RPMI8226 (cell line): ENCODE measurements at regions not wholly inside any gene's neighbourhood (a gene's known extent, or its start where the extent isn't known, plus 50 kb on each side); places are given as distances from the start of the nearest gene placed in this dataset.
"Not testable (repeated sequence)": the region's sequence is repeated elsewhere in the genome, so short reads cannot be mapped to it uniquely, and the experiment has no call there.

Experiments used
- DNase-seq: peaks from one replicate; pipeline ENCODE4 v3.0.0-alpha.2; 2015

DNA sequence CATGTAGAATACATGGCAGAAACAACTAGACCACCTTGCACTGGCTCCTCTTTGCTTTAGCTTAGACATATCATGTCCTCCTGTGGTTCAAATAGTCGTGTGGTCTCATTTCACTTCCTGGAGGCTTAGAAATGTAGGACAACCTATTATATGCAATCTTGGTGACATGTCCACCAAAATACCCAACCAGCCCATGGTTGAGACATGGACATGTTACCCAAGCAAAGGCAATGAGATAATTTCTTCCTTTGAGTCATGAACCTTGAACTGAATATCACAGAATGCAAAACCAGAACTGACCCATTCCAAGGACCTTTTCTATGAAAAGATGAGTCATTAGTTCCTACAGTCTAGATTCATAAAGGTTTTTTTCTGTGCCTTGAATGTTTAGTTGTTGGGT, 309.0 kb upstream of the MDFIC2 start:
- no peak for DNase-seq

DNA sequence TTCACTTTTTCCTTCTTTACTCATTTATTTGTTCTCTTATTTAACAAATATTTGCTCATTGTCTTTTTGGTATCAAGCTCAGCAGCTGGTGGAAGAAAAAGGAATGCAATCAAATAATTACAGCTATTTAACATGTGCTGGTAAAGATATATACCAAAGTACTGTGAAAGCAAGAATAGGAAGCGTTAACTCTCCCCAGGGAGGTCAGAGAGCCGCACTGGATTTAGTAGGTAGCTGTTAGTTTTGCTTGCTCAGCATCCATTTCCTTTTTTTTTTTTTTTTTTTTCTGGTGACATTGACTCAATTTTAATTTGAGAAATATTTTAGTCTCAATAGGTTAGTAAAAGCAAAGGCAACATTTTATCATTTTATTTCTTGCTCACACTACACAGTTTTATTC, 308.5 kb upstream of the MDFIC2 start:
- no peak for DNase-seq

DNA sequence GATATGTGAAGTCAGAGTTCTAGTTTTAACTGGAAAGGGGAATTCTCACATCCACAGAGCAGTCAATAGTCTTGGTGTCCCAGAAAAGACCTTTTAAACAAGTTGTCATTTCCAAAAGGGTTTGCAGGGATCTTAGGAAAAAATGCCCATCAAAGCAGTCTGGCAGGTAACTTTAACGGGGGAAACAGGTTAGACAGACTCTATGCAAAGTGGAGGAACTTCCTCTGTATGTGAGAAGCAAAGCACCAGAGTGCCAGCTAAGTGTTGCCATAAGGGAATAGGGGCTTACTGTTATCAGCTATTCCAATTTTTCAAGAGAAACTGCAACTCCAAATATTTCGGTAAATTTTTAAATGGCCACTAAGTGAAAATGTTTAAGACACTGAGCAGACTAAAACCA, 307.9 kb upstream of the MDFIC2 start:
- DNase-seq = no peak

DNA sequence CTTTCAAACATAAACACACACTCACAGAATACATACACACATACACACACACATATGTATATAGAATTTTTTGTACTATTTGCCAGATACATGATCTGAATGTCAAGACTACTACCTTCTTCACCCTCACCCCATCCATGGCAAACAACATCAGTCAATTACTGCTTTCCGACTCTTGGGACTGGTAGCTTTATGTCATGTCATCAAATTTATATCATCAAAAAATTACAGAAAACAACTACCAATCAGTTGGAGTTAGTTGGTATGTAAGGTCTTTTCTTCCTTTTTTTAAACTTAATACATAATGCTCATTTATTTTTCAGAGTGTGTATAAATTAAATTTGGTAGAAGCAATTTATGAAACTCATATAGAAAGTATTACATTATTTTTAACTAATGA, 305.7 kb upstream of the MDFIC2 start:
- DNase-seq = no peak

DNA sequence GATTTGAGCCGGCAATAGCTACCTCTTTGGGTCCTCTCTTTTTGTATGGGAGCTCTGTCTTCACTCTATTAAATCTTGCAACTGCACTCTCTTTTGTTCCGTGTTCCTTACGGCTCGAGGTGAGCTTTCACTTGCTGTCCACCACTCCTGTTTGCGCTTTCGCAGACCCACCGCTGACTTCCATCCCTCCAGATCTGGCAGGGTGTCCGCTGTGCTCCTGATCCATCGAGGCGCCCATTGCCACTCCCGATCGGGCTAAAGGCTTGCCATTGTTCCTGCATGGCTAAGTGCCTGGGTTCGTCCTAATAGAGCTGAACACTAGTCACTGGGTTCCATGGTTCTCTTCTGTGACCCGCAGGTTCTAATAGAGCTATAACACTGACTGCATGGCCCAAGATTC, 304.9 kb upstream of the MDFIC2 start:
- not testable (repeated sequence) for DNase-seq

DNA sequence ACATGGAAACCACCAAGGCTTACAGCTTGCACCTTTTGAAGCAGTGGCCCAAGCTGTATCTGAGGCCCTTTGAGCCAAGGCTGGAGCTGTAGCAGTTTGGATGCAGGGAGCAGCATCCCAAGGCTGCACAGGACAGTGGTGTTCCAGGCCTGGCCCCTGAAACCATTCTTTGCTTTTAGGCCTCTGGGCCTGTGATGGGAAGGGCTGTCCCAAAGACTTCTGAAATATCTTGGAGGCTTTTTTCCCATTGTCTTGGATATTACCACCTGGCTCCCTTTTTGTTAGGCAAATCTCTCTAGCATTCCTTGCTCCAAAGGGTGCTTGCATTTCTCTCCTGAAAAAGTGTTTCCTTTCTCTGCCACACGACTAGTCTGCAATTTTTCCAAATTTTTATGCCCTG, 302.8 kb upstream of the MDFIC2 start:
- DNase-seq = no peak

DNA sequence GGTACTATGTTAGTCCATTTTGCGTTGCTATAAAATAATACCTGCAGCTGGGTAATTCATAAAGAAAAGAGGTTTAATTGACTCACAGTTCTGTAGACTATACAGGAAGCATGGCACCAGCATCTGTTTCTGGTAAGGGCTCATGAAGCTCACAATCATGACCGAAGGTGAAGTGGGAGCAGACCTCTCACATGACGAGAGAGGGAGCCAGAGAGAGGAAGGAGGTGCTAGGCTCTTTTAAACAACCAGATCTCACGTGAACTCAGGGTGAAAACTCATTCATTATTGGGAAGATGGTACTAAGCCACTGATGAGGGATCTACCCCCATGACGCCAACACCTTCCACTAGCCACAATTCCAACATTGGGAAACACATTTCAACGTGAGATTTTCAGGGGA, 301.7 kb upstream of the MDFIC2 start:
- no peak for DNase-seq

DNA sequence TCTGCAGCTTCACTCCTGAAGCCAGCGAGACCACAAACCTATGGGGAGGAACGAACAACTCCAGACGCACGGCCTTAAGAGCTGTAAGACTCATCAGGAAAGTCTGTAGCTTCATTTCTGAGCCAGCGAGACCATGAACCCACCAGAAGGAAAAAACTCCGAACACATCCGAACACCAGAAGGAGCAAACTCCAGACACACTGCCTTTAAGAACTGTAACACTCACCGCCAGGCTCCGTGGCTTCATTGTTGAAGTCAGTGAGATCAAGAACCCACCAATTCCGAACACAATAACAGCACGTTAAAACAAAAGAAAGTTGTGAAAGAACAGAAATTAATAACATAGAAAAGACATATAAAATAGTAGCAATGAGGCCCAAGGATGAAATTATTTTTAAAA, 300.5 kb upstream of the MDFIC2 start:
- no peak for DNase-seq

DNA sequence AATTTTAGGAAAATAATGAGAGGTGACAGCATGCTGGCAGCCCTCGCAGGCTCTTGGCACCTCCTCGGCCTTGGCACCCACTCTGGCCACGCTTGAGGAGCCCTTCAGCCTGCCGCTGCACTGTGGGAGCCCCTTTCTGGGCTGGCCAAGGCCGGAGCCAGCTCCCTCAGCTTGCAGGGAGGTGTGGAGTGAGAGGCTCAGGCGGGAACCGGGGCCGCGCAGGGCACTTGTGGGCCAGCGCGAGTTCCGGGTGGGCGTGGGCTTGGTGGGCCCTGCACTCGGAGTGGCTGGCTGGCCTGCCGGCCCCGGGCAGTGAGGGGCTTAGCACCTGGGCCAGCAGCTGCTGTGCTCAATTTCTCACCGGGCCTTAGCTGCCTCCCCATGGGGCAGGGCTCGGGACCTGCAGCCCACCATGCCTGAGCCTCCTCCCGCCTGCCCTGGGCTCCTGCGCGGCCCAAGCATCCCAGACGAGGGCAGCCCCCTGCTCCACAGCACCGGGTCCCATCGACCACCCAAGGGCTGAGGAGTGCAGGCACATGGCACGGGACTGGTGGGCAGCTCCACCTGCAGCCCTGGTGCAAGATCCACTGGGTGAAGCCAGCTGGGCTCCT, 299.3 kb upstream of the MDFIC2 start:
- DNase-seq = not testable (repeated sequence)

DNA sequence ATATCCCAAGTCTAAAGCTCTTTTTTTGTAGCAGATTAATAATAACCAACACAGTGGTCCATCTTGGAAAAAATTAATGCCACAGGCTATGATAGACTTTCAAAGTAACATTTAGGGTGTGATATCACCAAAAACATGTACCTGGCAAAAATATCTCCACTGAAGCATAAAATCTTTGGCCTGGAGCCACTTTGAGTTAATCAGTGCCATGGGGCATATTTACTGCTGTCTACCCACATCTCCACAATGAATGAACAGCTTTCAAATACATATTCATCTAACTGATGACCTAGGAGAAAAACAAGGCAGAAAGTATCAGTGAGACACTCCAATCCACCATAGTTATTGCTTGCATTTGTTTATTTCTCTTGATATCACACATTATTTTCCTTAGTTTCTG, 296.0 kb upstream of the MDFIC2 start:
- DNase-seq = no peak

DNA sequence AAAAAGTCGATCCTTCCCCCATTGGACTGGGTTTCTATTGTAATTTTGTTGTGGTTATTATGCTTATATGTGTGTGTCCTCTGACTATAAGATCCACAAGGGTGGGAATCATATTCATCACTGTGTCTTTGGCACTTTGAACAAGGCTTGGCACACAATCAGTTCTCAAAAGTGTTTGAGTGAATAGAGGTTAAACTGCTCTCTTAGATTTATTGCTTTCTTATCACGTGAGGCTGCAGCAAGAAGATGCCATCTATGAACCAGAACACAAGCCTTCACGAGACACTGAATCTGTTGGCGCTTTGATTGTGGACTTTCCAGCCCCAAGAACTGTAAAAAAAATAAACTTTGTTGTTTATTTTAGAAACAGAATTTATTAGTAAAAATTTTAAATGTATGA, 295.0 kb upstream of the MDFIC2 start:
- no peak for DNase-seq

DNA sequence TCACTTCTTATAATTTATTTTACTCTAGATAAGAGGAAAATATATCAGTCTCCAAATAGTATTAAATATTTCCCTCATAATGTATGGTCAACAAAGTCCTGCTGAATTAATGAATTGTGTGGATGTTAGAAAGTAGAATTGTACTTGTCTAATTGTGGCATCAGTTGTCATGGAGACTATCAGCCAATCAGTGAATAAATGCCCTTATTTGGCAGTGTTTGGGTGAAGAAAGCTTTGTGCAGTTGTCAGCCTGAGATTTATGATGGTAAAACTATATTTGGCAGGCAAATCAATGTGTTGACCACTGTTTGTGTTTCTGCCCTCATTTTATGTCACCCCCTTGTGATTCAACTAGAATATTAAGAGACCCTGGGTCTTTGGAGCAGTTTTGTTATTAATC, 293.6 kb upstream of the MDFIC2 start:
- DNase-seq = no peak

DNA sequence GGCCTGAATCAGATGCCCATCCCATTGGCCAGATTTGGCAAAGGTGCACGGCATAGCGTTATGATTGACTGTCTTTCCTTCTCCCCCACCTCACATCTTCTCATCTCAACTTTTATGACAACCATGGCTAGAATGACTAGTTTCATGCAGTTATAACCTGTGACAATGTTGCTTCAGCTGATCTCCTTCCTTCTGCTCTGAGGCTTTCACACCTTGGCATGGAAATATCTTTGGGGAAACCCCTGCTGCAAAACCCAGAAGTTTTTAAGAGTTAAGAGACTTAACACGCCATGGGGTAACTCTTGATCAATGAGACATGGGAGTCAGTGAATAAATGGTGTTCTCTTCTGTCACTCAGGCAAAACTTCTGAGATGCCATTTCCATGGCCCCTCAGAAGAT, 290.7 kb upstream of the MDFIC2 start:
- DNase-seq = no peak

DNA sequence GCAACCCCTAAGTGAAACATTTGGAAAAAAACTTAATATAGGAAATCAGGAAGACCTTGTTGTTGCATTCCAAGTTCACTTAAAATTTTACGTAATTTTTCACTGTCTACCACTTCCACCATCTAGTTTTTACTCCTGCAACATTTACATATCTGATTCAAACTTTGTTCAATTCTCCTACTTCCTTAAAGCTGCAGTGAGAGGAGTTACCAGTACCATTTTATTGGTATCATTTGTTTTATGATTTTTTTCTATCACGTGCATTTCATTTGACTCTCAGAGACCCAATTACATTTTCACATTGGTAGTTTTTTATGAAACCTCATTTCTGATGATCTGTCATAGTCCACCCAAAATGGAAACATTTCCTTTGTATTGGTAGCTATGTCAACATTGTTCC, 284.9 kb upstream of the MDFIC2 start:
- DNase-seq = no peak

DNA sequence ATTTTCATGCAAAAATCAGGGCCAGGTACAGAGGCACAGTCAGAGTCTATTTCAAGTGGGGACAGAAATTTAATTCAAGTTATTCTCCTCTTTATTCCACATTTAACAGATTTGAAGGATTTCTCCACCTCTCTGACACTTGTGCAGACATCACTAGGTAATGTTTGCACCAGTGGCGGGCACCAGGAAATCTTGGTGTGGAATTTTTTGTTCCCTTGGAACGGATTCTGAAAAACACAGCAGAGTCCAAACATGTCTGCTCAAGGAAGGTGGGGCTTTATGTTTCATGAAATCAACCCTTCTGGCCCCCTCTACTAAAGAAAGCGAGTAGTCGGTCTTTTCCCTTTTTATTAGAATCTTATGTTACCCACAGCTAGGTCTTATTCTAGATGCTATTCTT, 271.2 kb upstream of the MDFIC2 start:
- no peak for DNase-seq

DNA sequence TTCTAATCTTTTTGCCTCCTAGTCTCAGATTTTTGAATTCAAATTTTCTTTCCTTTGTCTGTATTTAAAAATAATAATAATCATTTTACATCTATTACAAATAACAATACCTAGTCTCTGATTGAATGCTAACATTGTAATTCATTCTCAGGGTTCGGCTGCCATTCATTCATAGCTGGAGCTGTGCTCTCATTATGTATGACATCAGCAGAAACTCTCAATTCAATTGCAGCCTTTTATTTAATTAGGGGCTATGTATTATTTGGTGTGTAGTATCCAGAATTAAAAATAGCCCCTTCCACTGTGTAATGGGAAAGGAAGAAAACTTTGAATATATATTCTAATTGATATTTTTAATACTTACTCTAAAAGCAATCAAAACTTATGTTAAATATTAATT, 270.4 kb upstream of the MDFIC2 start:
- no peak for DNase-seq

DNA sequence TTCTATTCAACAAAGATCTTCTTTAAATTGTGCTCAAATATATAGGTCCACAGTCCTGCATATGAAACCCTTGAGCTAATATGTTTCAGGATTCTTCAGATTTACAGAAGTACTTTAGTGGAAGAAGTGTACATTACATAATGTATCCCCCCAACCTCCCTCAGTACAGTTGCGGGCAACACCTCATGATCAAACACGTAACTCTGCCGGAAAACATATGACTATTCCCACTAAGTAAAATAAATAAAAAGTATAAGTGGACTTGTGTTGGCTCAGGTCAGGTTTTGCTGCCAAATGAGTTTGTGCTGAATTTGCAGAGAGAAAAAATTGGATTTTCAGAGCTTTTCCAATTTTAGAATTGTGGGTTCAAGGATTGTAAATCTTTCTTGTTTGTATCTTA, 267.6 kb upstream of the MDFIC2 start:
- DNase-seq = no peak

DNA sequence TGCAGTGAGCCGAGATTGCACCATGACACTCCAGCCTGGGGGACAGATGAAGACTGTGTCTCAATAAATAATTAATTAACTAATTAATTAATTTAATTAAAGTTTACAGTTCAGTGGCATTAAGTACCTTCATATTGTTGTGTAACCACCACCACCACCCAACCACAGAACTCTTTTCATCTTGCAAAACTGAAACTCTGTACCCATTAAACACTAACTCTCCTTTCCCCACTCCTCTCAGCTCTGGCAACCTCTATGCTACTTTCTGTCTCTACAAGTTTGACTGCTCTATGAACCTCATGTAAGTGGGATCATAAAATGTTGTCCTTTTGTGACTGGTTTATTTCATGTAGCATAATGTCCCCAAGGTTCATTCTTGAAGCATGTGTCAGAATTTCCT, 259.3 kb upstream of the MDFIC2 start:
- no peak for DNase-seq

DNA sequence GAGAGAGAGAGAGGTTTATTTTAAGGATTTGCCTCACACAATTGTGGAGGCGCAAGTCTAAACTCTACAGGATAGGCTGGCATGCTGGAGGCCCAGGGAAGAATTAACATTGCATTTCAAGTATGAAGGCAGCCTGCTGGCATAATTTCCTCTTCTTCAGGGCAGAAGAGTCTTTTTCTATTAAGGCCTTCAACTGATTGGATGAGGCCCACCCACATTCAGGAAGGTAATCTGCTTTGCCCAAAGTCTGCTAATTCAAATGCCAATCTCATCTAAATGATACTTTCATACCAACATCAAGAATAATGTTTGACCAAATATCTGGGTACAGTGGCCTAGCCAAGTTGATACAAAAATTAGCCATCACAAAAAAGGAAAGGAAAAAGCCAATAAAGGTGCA, 258.1 kb upstream of the MDFIC2 start:
- no peak for DNase-seq

DNA sequence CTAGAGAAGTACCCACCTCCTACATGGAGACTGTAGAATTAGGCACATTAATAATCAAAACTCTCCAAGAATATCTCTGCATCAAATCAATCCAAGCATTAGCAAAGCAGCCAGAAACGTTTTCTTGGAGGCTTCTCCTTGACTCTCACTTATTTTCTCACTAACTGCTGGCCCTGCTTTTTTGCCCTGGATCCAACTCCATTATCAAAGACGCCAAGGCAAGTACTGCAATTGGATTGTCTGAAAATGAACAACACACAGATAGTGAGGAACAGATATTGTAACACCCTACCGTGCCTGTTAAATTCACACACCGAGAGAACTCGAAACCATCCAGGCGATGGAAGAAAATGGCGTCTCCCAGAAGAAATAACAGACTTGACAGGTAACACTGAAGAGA, 256.2 kb upstream of the MDFIC2 start:
- no peak for DNase-seq

DNA sequence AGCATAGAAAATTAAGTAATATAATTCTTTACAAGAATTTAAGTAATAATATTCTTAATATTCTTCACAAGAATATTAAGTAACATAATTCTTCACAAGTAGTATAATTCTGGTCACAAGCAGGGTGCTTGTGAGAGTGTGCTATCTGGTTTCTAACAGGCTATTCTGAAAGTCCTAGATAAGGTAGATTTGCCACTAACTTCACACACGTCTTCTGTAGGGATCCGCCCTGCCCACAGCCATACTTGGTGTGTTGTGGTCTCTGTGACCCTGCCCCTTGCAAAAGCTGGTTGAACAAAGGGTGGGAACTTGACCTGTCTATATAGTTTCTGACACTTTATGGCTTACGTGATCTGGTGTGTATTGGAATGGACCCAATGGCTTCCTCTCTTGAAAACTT, 253.4 kb upstream of the MDFIC2 start:
- DNase-seq = no peak

DNA sequence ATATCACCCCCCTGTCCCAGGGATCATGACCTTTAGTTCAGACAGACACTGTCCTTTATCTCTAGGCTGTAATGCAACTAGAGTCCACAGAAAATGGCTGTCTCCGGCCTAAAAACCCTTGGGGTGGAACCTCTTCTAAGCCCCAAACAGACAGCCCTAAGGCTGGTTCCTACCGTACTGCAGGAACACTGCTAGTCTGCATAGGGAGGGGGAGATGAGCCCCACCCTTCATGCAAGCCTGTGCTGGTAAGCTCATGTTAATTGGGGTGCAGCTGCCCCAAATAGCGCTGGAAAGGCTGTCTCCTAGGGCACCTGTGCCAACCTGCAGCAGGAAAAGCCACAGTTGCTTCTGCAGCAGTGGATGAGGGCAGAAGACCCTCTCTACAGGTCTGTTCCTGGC, 252.1 kb upstream of the MDFIC2 start:
- DNase-seq = no peak

DNA sequence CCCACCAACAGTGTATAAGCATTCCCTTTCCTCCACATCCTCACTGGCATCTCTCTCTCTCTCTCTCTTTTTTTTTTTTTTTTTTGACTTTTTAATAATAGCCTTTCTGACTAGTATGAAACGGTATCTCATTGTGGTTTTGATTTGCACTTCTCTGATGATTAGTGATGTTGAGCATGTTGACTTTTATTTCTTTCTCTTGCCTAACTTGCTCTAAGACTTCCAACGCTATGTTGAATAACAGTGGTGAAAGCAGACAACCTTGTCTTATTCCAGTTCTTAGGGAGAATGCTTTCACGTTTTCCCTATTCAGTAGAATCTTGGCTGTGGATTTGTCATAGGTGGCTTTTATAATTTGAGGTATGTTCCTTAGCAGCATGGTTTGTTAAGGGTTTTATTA, 249.4 kb upstream of the MDFIC2 start:
- DNase-seq = no peak

DNA sequence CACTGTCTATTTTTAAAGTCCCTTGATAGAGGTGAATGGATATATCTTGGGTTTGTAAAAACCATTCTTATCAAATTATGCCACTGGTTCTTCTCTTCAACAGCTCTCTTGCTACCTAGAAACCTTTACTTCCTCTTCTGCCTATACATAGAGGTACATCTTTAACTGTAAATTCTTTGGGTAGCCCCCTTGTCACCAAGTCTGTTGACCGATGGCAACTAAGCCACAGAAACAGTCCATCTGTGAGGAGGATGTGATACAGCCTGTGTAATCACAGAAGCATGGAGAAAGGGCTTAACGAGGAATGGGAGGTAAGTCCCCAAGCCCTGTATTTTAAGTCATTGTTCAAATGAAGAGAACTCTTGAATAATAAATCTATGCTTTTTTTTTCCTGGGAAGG, 246.5 kb upstream of the MDFIC2 start:
- no peak for DNase-seq

DNA sequence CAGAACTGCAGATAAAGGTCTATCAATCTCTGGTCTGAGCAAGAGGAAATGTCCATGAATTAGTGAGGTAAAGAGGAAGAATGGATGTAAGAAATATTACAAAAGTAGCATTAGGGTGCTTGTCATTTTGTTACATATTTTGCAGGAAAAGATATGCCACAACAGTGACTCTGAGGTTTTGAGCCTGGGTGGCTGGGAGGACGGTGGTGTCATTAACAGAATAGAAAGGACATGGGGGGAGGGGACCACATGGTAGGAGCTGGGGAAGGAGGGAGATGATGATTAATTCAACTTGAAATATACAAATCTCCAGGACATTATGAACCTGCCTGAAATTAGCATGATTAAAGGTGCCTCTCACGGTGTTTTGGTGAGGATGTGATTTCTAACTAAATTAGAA, 245.5 kb upstream of the MDFIC2 start:
- no peak for DNase-seq

DNA sequence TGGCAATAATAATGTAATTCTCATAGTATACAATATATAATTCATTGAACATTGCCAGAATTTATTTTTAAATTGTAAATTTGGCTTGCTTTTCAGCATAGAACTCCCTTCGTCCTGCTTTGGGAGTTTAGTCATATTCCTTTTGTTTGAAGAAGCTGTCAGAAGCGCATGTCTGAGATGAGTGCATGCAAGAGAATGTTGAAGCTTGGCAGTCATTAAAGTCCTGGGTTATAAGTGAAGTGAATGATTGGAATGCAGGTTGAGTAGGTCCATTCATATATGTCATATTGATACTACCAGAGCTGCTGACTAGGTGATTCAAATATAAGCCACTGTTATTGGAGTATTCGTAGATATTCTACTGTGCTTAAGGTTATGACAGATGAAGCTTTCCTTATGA, 243.6 kb upstream of the MDFIC2 start:
- no peak for DNase-seq
